Liver (tissue), 8 donors: ENCODE measurements at regions not wholly inside any gene's neighbourhood (a gene's known extent, or its start where the extent isn't known, plus 50 kb on each side); places are given as distances from the start of the nearest gene placed in this dataset.

ENCODE experiments used
- DNase-seq: peaks from one replicate; pipeline ENCODE4 v3.0.0-alpha.2; 2017; ENCODE audit warnings: low spot score
- H3K27ac ChIP-seq, 2 donors: one replicate each; pipeline ENCODE4 v1.7.0; 2013; ENCODE audit warnings: inconsistent platforms in 2 of 2, low read length in 2 of 2, control low read depth in 1 of 2, low read depth in 1 of 2, mild to moderate bottlenecking in 1 of 2
- H3K27me3 ChIP-seq, 4 donors: one replicate each; pipeline versions ENCODE4 v1.6.1 to v1.7.0; 2013; ENCODE audit warnings: low read length in 3 of 4, inconsistent platforms in 1 of 4, mild to moderate bottlenecking in 1 of 4, moderate library complexity in 1 of 4; ENCODE audit not compliant: control insufficient read depth in 4 of 4, insufficient read depth in 4 of 4
- H3K36me3 ChIP-seq, 4 donors: one replicate each; pipeline versions ENCODE4 v1.6.1 to v1.7.0; 2013; ENCODE audit warnings: low read length in 3 of 4, mild to moderate bottlenecking in 3 of 4, low read depth in 1 of 4, moderate library complexity in 1 of 4; ENCODE audit not compliant: control insufficient read depth in 4 of 4, insufficient read depth in 3 of 4
- H3K4me1 ChIP-seq, 4 donors: one replicate each; pipeline versions ENCODE4 v1.6.1 to v1.7.0; 2013; ENCODE audit warnings: low read length in 3 of 4, mild to moderate bottlenecking in 3 of 4, moderate library complexity in 1 of 4; ENCODE audit not compliant: control insufficient read depth in 4 of 4, insufficient read depth in 4 of 4
- H3K4me3 ChIP-seq, 3 donors: one replicate each; pipeline versions ENCODE4 v1.6.1 to v1.7.0; 2013; ENCODE audit warnings: low read length in 3 of 3, control low read depth in 1 of 3, low read depth in 1 of 3, mild to moderate bottlenecking in 1 of 3
- H3K9ac ChIP-seq, 2 donors: one replicate each; pipeline ENCODE4 v1.7.0; 2013; ENCODE audit warnings: low read length in 2 of 2, mild to moderate bottlenecking in 2 of 2, moderate library complexity in 2 of 2, control low read depth in 1 of 2, low read depth in 1 of 2
- H3K9me3 ChIP-seq, 4 donors: one replicate each; pipeline versions ENCODE4 v1.6.1 to v1.7.0; 2013; ENCODE audit warnings: low read length in 3 of 4; ENCODE audit not compliant: control insufficient read depth in 4 of 4
- ATF3 ChIP-seq: IDR thresholded peaks from 2 replicates; pipeline ENCODE4 v1.6.1; 2016; ENCODE audit warnings: antibody characterized with exemption
- CTCF ChIP-seq: fragments of 150-350 bp; IDR thresholded peaks from 2 replicates; pipeline ENCODE4 v1.5.1; 2017; ENCODE audit warnings: improper control_type of control experiment, low read depth, low read length; ENCODE audit not compliant: missing input control
- EGR1 ChIP-seq, 2 donors: IDR thresholded peaks; 2 replicates each; pipeline ENCODE4 v1.6.1; 2016 to 2018; ENCODE audit warnings: antibody characterized with exemption in 2 of 2, low read depth in 2 of 2
- GABPA ChIP-seq, 2 donors: IDR thresholded peaks in 1 of 2; conservative IDR thresholded peaks in 1 of 2; 2 replicates each; pipeline ENCODE4 v1.6.1; 2016; ENCODE audit warnings: antibody characterized with exemption in 2 of 2, mild to moderate bottlenecking in 1 of 2, moderate library complexity in 1 of 2
- MAX ChIP-seq: IDR thresholded peaks from 2 replicates; pipeline ENCODE4 v1.6.1; 2016; ENCODE audit warnings: antibody characterized with exemption
- NR2F2 ChIP-seq: IDR thresholded peaks from 2 replicates; pipeline ENCODE4 v1.6.1; 2016; ENCODE audit warnings: antibody characterized with exemption
- RAD21 ChIP-seq, 2 donors: IDR thresholded peaks; 2 replicates each; pipeline ENCODE4 v1.6.1; 2016; ENCODE audit warnings: antibody characterized with exemption in 2 of 2, mild to moderate bottlenecking in 2 of 2
- RXRA ChIP-seq, 2 donors: IDR thresholded peaks; 2 replicates each; pipeline ENCODE4 v1.6.1; 2017 to 2018; ENCODE audit warnings: antibody characterized with exemption in 2 of 2, mild to moderate bottlenecking in 1 of 2
- SP1 ChIP-seq: IDR thresholded peaks from 2 replicates; pipeline ENCODE4 v1.6.1; 2018; ENCODE audit warnings: antibody characterized with exemption, mild to moderate bottlenecking
- TAF1 ChIP-seq: conservative IDR thresholded peaks from 2 replicates; pipeline ENCODE4 v1.6.1; 2016; ENCODE audit warnings: antibody characterized with exemption, mild to moderate bottlenecking
- YY1 ChIP-seq: IDR thresholded peaks from 2 replicates; pipeline ENCODE4 v1.6.1; 2016; ENCODE audit warnings: antibody characterized with exemption, mild to moderate bottlenecking
- ZBTB33 ChIP-seq: IDR thresholded peaks from 2 replicates; pipeline ENCODE4 v1.6.1; 2016; ENCODE audit warnings: antibody characterized with exemption
- WGBS: extraction: QIAGEN DNeasy Blood & Tissue Kit; methylation state at CpG from one replicate; pipeline ENCODE4 v1.1.7; 2013; 5-methylcytosine and 5-hydroxymethylcytosine counted together
- donor health status: healthy.
- donor health status: healthy.
- donor health status: healthy.
- donor health status: healthy.
- donor health status: healthy.

GRCh38 chr13:28581451-28581850 is 77.5 kb upstream of the POMP start:
- no peaks in the 10 kb centered on the region for H3K9me3 ChIP-seq
- H3K36me3 ChIP-seq, result no peaks in the 10 kb centered on the region
- H3K27ac ChIP-seq, result no peak overlapping the region
- DNase-seq, result no peak
- no peak overlapping the region for H3K9ac ChIP-seq
- no peaks in the 10 kb centered on the region for H3K27me3 ChIP-seq
- WGBS, result 95% methylated on average over 2 of the region's 2 CpGs
- no peaks in the 10 kb centered on the region for H3K4me1 ChIP-seq
- H3K4me3 ChIP-seq, result no peak overlapping the region
- TF ChIP-seq GABPA (IDR thresholded peaks at IDR 0.05 in 1 of 2, conservative IDR thresholded peaks at IDR 0.05 in 1 of 2), result no peak
- TF ChIP-seq YY1, result no peak
- TF ChIP-seq CTCF, result no peak
- no peak for TF ChIP-seq EGR1 (IDR thresholded peaks at IDR 0.05; ENCODE audit: low read depth in 2 of 2)
- TF ChIP-seq NR2F2, result no peak
- no peak for TF ChIP-seq RXRA (IDR thresholded peaks at IDR 0.05)
- no peak for TF ChIP-seq RAD21 (IDR thresholded peaks at IDR 0.05)
- no peak for TF ChIP-seq ZBTB33
- TF ChIP-seq SP1, result no peak
- no peak for TF ChIP-seq ATF3

- H3K27me3 ChIP-seq, result peaks cover 0 to 2% (median 0%) of the 10 kb centered on the region in 4 donors
- no peak overlapping the region for H3K9ac ChIP-seq
- no peaks in the 10 kb centered on the region for H3K4me1 ChIP-seq
- 85% methylated on average over 5 of the region's 5 CpGs for WGBS
- TF ChIP-seq TAF1, result no peak
- TF ChIP-seq CTCF, result no peak
- no peak for TF ChIP-seq MAX
- no peak for DNase-seq
- H3K4me3 ChIP-seq, result no peak overlapping the region
- no peaks in the 10 kb centered on the region for H3K36me3 ChIP-seq
- no peaks in the 10 kb centered on the region for H3K9me3 ChIP-seq
- H3K27ac ChIP-seq, result no peak overlapping the region
These were observed 79.2 kb upstream of the POMP start for GRCh38 chr13:28579736-28580135.
